Loucy (cell line): ENCODE measurements at regions not wholly inside any gene's neighbourhood (a gene's known extent, or its start where the extent isn't known, plus 50 kb on each side); places are given as distances from the start of the nearest gene placed in this dataset.
A peak's percentile ranks its signal among the peaks of the same experiment; 100 is the strongest.

Experiments used
- H2AFZ ChIP-seq: fragments of 200-600 bp; sonication (generic); 2 replicates; pipeline ENCODE4 v1.6.0; 2016; ENCODE audit warnings: antibody characterized with exemption, mild to moderate bottlenecking, low read length, moderate library complexity
- H3F3A ChIP-seq: fragments of 200-600 bp; 2 replicates; pipeline ENCODE4 v1.6.0; 2016; ENCODE audit warnings: antibody characterized with exemption, low read depth, mild to moderate bottlenecking
- H3K27me3 ChIP-seq: fragments of 200-600 bp; sonication (generic); 2 replicates; pipeline ENCODE4 v1.6.1; 2014; ENCODE audit warnings: low read length, mild to moderate bottlenecking; ENCODE audit not compliant: insufficient read depth, poor library complexity, severe bottlenecking
- H3K36me3 ChIP-seq: fragments of 200-600 bp; sonication (generic); 2 replicates; pipeline ENCODE4 v1.6.1; 2016; ENCODE audit warnings: low read length; ENCODE audit not compliant: insufficient read depth
- H3K4me1 ChIP-seq: fragments of 200-600 bp; sonication (generic); 2 replicates; pipeline ENCODE4 v1.5.1; 2014; ENCODE audit warnings: low read length, mild to moderate bottlenecking; ENCODE audit not compliant: insufficient read depth, poor library complexity, severe bottlenecking
- H3K4me2 ChIP-seq: fragments of 200-600 bp; sonication (generic); 2 replicates; pipeline ENCODE4 v1.6.0; 2014; ENCODE audit warnings: antibody characterized with exemption, low read length, low read depth, mild to moderate bottlenecking; ENCODE audit not compliant: poor library complexity, severe bottlenecking
- H3K4me3 ChIP-seq: fragments of 200-600 bp; sonication (generic); 2 replicates; pipeline ENCODE4 v1.5.1; 2014; ENCODE audit warnings: low read length, mild to moderate bottlenecking, mixed read lengths; ENCODE audit not compliant: poor library complexity, severe bottlenecking
- H3K79me2 ChIP-seq: fragments of 200-600 bp; sonication (generic); 2 replicates; pipeline ENCODE4 v1.6.1; 2014; ENCODE audit warnings: low read length; ENCODE audit not compliant: insufficient read depth
- H3K9ac ChIP-seq: fragments of 200-600 bp; sonication (generic); 2 replicates; pipeline ENCODE4 v1.6.0; 2014; ENCODE audit warnings: mild to moderate bottlenecking, low read depth, low read length, moderate library complexity; ENCODE audit not compliant: poor library complexity, severe bottlenecking
- H3K9me2 ChIP-seq: fragments of 200-600 bp; sonication (generic); replicated peaks from 2 replicates; pipeline ENCODE4 v1.6.1; 2016; ENCODE audit warnings: low read depth, low read length, mixed read lengths
- H3K9me3 ChIP-seq: fragments of 200-600 bp; sonication (generic); 2 replicates; pipeline ENCODE4 v1.6.1; 2014; ENCODE audit warnings: mild to moderate bottlenecking, antibody characterized with exemption, low read length, low read depth; ENCODE audit not compliant: insufficient read depth
- H4K20me1 ChIP-seq: fragments of 200-600 bp; sonication (generic); 2 replicates; pipeline ENCODE4 v1.6.0; 2014; ENCODE audit warnings: antibody characterized with exemption, low read length, mild to moderate bottlenecking; ENCODE audit not compliant: insufficient read depth, poor library complexity, severe bottlenecking
- EZH2phosphoT487 ChIP-seq: fragments of 200-600 bp; IDR thresholded peaks from 2 replicates; pipeline ENCODE4 v1.6.1; 2018; ENCODE audit warnings: antibody characterized with exemption, mild to moderate bottlenecking, moderate library complexity, borderline replicate concordance
- TF ChIP-seq, protein P1 (sequence below): fragments of 200-600 bp; sonication (generic); conservative IDR thresholded peaks from 2 replicates; pipeline ENCODE4 v1.5.1; 2014; ENCODE audit warnings: mild to moderate bottlenecking, antibody characterized with exemption, low read length

DNA sequence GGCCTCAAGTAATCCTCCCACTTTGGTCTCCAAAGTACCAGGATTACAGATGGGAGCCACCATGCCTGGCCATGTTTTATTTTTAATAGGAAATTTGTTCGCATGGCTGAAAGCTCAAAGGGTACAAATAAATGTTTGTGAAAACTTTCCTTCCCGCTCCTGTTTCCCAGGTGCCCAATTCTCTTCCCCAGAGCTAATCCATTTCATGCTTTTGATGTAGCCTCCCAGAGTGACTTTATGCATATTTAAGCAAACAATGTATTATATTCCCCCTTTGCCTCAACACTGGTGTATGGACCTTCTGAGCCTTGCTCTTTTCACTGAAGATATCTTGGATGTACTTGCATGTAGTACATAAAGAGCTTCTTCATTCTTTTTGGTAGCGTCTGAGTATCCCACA is 52.5 kb upstream of the ITSN2 start:
- Histone ChIP-seq H3K36me3 (no peaks in the 10 kb centered on the region), H3K79me2 (no peaks in the 10 kb centered on the region), H3K9me3 (no peaks in the 10 kb centered on the region), H3K4me2 (no peak overlapping the region), H3K4me1 (no peaks in the 10 kb centered on the region), H3K27me3 (no peaks in the 10 kb centered on the region), H2AFZ (no peak overlapping the region), H3K9me2 (no peaks in the 10 kb centered on the region), H3K4me3 (no peak overlapping the region), H3F3A (no peaks in the 10 kb centered on the region), H3K9ac (no peak overlapping the region), H4K20me1 (no peaks in the 10 kb centered on the region)
- TF ChIP-seq, protein P1, sequence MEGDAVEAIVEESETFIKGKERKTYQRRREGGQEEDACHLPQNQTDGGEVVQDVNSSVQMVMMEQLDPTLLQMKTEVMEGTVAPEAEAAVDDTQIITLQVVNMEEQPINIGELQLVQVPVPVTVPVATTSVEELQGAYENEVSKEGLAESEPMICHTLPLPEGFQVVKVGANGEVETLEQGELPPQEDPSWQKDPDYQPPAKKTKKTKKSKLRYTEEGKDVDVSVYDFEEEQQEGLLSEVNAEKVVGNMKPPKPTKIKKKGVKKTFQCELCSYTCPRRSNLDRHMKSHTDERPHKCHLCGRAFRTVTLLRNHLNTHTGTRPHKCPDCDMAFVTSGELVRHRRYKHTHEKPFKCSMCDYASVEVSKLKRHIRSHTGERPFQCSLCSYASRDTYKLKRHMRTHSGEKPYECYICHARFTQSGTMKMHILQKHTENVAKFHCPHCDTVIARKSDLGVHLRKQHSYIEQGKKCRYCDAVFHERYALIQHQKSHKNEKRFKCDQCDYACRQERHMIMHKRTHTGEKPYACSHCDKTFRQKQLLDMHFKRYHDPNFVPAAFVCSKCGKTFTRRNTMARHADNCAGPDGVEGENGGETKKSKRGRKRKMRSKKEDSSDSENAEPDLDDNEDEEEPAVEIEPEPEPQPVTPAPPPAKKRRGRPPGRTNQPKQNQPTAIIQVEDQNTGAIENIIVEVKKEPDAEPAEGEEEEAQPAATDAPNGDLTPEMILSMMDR = no peak
- TF ChIP-seq EZH2phosphoT487 = no peak

DNA sequence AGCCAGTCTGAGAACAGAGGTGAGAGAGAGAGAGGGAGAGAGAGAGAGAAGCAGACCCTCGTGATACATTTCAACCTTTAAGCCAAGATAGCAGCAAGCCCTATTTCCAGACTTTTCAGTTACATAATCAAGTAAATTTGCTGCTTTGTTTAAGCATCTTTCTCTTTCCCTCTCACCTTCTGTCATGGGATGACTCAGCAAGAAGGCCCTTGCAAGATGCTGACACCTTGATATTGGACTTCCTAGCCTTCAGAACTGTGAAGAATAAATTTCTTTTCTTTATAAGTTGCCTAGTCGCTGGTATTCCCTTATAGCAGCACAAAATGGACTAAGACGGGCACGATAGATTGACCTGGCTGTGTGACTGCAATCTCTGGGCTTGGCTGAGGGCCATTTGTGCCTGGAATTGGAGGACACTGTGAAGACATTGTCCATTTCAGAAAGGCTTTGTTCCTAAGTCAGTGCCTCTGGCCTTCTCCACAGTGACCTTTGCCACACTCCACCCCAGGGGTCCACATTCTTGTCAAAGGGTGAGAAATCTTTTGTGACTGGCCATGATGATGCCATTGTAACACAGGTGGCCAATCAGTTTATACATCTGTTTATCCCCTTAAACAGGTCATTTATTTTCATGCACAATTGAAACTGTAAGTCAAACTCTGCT is 51.3 kb upstream of the ITSN2 start:
- H3K9me3 ChIP-seq = no peaks in the 10 kb centered on the region
- no peaks in the 10 kb centered on the region for H3K79me2 ChIP-seq
- H3K27me3 ChIP-seq = no peaks in the 10 kb centered on the region
- H3F3A ChIP-seq = no peaks in the 10 kb centered on the region
- H3K4me2 ChIP-seq = no peak overlapping the region
- TF ChIP-seq, protein P1 = no peak
- TF ChIP-seq EZH2phosphoT487 = no peak
- no peaks in the 10 kb centered on the region for H3K9me2 ChIP-seq
- no peaks in the 10 kb centered on the region for H4K20me1 ChIP-seq
- H3K9ac ChIP-seq = no peak overlapping the region
- H3K4me3 ChIP-seq = no peak overlapping the region
- H3K36me3 ChIP-seq = no peaks in the 10 kb centered on the region
- H3K4me1 ChIP-seq = no peaks in the 10 kb centered on the region
- peak overlapping the region; percentile 42 for H2AFZ ChIP-seq

DNA sequence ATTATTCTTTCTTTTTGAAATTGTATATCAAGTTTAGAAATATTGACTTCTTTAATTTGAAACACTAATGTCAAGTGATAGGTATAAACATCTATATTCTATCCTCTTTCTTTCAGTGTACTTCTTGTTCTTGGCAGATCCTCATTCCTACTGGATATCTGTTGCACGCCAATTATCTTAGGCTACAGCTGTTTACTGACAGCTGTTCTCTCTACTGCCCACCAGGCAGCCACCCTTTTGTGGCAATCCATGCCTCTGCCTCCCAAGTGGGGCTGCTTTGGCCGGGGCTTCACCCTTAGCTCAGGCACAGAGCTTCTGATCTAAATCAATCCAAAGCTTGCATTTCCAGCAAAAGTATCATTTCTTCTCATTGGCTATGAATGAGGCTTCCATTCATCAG is 50.6 kb upstream of the ITSN2 start:
- Histone ChIP-seq H3K9ac (no peak overlapping the region), H3K9me2 (no peaks in the 10 kb centered on the region), H3K36me3 (no peaks in the 10 kb centered on the region), H3K79me2 (no peaks in the 10 kb centered on the region), H3K4me3 (no peak overlapping the region), H3K4me2 (no peak overlapping the region), H2AFZ (peak overlapping the region; percentile 42; the same call in 1 of the 2 replicates), H3F3A (no peaks in the 10 kb centered on the region), H3K4me1 (no peaks in the 10 kb centered on the region), H3K9me3 (no peaks in the 10 kb centered on the region), H3K27me3 (no peaks in the 10 kb centered on the region), H4K20me1 (no peaks in the 10 kb centered on the region)
- TF ChIP-seq, protein P1 = no peak
- no peak for TF ChIP-seq EZH2phosphoT487
